AG04449 (cell line): ENCODE measurements at regions not wholly inside any gene's neighbourhood (a gene's known extent, or its start where the extent isn't known, plus 50 kb on each side); places are given as distances from the start of the nearest gene placed in this dataset.

ENCODE experiments used
- CTCF ChIA-PET: fragments of 350-600 bp; formaldehyde crosslinking; extraction: SDS; loops from one replicate; lab custom pipeline; 2021; ENCODE audit warnings: antibody characterized with exemption; lab: Yijun Ruan, JAX
- POLR2A ChIA-PET: fragments of 400-600, 350-600 bp; formaldehyde crosslinking; extraction: SDS; loops from one replicate; lab custom pipeline; 2020; ENCODE audit warnings: antibody characterized with exemption, inconsistent platforms; lab: Yijun Ruan, JAX
- DNase-seq: peaks from one replicate; pipeline ENCODE4 v3.0.0-alpha.2; 2010; ENCODE audit warnings: low read depth, low spot score
- H3K4me3 ChIP-seq: 2 replicates; pipeline ENCODE4 v1.5.1; 2011; ENCODE audit warnings: low read depth, mild to moderate bottlenecking, control low read depth, low read length
- TF ChIP-seq, protein P1 (sequence below): IDR thresholded peaks from one replicate; pipeline ENCODE4 v1.5.1; 2011; ENCODE audit warnings: mild to moderate bottlenecking, moderate library complexity, low read length, control low read depth, inconsistent platforms; ENCODE audit not compliant: insufficient read depth; ENCODE audit errors: missing control alignments

DNA sequence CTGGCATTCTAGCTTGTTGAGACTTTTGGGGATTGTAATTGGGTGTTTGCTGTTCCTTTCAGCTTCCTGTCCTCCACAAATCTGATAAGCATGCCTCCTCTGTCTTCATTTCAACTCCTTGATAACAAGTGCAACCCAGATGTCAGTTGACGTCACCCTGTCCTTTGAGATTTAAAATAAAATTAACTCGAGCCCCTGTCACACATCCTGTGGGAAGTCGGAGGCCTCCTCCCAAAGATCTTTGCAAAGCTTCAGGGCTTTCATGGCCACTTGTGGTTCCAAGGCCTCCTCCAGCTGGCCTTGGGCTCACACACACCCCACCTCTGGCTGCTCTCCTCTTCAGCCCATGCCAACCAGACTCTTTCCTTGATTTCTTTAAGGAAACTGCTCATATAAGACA lies 69.9 kb upstream of the ITGA6 start:
- CTCF ChIA-PET = interaction anchor here (0.8 to 1.2 kb wide), 2 partner anchors 72 to 231 kb away, joined by 3 read pairs; no protein-coding TSS in a partner anchor
- POLR2A ChIA-PET = no interaction called here
- no peak overlapping the region for H3K4me3 ChIP-seq
- no peak for DNase-seq
- TF ChIP-seq, protein P1, sequence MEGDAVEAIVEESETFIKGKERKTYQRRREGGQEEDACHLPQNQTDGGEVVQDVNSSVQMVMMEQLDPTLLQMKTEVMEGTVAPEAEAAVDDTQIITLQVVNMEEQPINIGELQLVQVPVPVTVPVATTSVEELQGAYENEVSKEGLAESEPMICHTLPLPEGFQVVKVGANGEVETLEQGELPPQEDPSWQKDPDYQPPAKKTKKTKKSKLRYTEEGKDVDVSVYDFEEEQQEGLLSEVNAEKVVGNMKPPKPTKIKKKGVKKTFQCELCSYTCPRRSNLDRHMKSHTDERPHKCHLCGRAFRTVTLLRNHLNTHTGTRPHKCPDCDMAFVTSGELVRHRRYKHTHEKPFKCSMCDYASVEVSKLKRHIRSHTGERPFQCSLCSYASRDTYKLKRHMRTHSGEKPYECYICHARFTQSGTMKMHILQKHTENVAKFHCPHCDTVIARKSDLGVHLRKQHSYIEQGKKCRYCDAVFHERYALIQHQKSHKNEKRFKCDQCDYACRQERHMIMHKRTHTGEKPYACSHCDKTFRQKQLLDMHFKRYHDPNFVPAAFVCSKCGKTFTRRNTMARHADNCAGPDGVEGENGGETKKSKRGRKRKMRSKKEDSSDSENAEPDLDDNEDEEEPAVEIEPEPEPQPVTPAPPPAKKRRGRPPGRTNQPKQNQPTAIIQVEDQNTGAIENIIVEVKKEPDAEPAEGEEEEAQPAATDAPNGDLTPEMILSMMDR = no peak

DNA sequence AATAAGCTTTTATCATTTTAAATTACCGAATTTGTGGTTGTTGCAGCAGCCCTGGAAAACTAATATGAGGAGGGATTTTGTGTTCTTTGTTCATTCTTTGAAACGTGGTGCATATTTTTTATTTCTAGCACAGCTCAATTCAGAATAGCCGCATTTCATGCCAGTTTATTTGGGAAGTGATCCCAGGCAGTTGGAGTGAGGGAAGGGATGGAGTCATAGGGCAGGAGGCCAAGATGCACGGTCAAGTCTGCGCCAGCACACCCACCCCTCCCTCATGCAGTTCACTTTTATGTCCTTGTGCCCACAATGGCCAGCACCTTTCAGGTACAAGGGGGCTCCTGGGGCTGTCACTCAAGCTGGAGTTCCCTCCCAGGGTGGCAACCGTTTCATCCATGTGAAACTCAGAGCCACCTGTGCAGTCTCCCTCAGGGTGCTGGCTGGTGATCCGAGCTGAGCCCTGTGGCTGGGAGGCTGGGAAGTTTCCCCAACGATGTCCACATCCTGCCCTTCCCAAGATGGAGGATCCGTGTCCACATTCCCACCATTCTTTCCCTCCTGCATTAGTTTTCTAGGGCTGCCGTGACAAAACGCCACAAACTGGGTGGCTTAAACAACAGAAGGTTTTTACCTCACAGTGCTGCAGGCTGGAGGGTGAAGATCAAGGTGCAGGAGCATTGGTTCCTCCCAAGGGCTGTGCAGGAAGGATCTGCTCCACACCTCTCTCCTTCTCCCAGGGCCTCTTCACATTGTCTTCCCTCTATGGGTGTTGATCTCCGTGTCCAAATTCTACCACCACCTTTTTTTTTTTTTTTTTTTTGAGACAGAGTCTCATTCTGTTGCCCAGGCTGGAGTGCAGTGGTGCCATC lies 68.5 kb upstream of the ITGA6 start:
- POLR2A ChIA-PET = no interaction called here
- no peak overlapping the region for H3K4me3 ChIP-seq
- CTCF ChIA-PET = no interaction called here
- TF ChIP-seq, protein P1 = no peak
- no peak for DNase-seq

DNA sequence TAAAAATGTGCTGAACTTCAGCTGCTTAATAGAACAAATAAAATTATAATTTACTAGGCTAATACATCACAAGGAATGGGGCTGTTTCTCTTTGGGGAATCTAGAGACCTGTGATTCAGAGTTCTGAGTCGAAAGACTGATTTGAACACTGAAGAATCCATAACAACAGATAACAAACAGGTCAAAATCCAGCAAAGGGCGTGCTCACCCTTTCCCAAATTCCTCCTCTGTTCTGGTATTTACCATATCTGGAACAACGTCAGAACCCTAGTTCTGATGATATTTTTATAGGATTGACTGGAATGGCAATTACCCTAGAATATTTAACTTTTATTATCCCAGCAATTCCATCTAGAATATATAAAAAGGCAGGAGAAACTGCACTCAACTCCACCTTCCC lies 66.0 kb upstream of the ITGA6 start:
- POLR2A ChIA-PET = interaction anchor here (0.6 kb wide), 1 partner anchor 134 kb away, joined by 3 read pairs; no protein-coding TSS in a partner anchor
- CTCF ChIA-PET = interaction anchor here (1.3 kb wide), 1 partner anchor 15 kb away, joined by 3 read pairs; no protein-coding TSS in a partner anchor
- H3K4me3 ChIP-seq = no peak overlapping the region
- DNase-seq = no peak
- TF ChIP-seq, protein P1 = no peak

DNA sequence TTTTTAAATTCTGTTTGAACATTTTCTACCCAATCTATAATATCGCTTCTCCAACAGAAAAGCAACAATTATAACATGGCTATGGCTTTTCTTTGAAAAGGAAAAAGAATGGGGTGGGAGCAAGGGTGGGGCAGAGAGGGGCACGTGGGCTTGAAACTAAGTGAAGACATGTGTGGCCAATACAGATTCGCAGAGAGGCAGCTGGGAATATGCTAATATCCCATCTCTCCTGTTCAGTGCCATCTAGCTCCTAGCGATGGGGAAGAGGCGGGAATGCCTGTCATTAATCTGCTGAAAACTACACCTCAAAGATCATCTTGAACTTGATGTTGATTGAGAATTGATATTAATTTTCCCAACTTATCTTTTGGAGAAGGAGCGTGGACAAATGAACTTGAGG lies 65.5 kb upstream of the ITGA6 start:
- POLR2A ChIA-PET = interaction anchor here (0.6 kb wide), 1 partner anchor 135 kb away, joined by 3 read pairs; no protein-coding TSS in a partner anchor
- TF ChIP-seq, protein P1 = no peak
- no peak overlapping the region for H3K4me3 ChIP-seq
- no peak for DNase-seq
- CTCF ChIA-PET = interaction anchor here (1.3 kb wide), 1 partner anchor 16 kb away, joined by 3 read pairs; no protein-coding TSS in a partner anchor

DNA sequence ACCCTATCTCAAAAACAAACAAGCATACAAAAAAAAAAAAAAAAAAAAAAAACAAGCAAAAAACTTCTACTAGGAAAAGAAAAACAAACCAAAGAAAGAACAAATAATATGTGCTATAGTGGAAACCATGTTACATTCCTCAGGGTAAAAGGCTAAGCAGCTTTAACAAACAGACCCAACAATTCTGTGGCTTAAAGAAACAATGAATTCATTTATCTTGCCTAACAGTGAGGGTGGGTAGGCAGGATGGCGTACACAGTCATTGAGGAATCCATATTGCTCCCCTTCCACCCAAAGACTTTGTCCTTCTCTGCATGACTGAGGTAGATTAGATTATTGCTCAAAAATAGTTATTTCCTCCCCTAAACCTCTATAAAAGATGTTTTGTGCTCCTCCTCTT lies 63.1 kb upstream of the ITGA6 start:
- POLR2A ChIA-PET = no interaction called here
- CTCF ChIA-PET = no interaction called here

More for the DNA sequence above, 63.1 kb upstream of the ITGA6 start:
- no peak for DNase-seq
- TF ChIP-seq, protein P1 = no peak
- no peak overlapping the region for H3K4me3 ChIP-seq
